NCI-H82 (cell line): ENCODE measurements at regions not wholly inside any gene's neighbourhood (a gene's known extent, or its start where the extent isn't known, plus 50 kb on each side); places are given as distances from the start of the nearest gene placed in this dataset.

ENCODE experiments used
- DNase-seq: peaks from one replicate; lab custom pipeline; 2025; lab: John Stamatoyannopoulos, UW

- DNase-seq, result no peak
These were observed 553.2 kb downstream of the CD83 start for GRCh38 chr6:14670806-14671205.

- peak; percentile 63 for DNase-seq
These were observed 553.7 kb downstream of the CD83 start for GRCh38 chr6:14671261-14671681.

GRCh38 chr6:14671937-14672336 lies 554.4 kb downstream of the CD83 start:
- DNase-seq, result no peak

- DNase-seq, result no peak
These were observed 555.6 kb downstream of the CD83 start for GRCh38 chr6:14673201-14673600.

GRCh38 chr6:14674458-14674857 lies 556.9 kb downstream of the CD83 start:
- no peak for DNase-seq

GRCh38 chr6:14674867-14675648 lies 557.5 kb downstream of the CD83 start:
- DNase-seq, result no peak

- no peak for DNase-seq
These were observed 558.5 kb downstream of the CD83 start for GRCh38 chr6:14676064-14676463.

- no peak for DNase-seq
These were observed 559.6 kb downstream of the CD83 start for GRCh38 chr6:14676977-14677781.

- DNase-seq, result no peak
These were observed 564.0 kb upstream of the JARID2 start for GRCh38 chr6:14681699-14682487.

- no peak for DNase-seq
These were observed 563.1 kb upstream of the JARID2 start for GRCh38 chr6:14682812-14683211.

GRCh38 chr6:14689639-14690038 lies 556.2 kb upstream of the JARID2 start:
- no peak for DNase-seq

GRCh38 chr6:14690120-14691056 lies 555.5 kb upstream of the JARID2 start:
- no peak for DNase-seq

- no peak for DNase-seq
These were observed 553.7 kb upstream of the JARID2 start for GRCh38 chr6:14692208-14692607.

- DNase-seq, result peak; percentile 27
These were observed 552.3 kb upstream of the JARID2 start for GRCh38 chr6:14693301-14694192.

- DNase-seq, result no peak
These were observed 551.6 kb upstream of the JARID2 start for GRCh38 chr6:14694308-14694707.

- DNase-seq, result no peak
These were observed 550.3 kb upstream of the JARID2 start for GRCh38 chr6:14695579-14695978.

- DNase-seq, result no peak
These were observed 549.5 kb upstream of the JARID2 start for GRCh38 chr6:14696367-14696766.

- DNase-seq, result no peak
These were observed 548.4 kb upstream of the JARID2 start for GRCh38 chr6:14697427-14697826.

GRCh38 chr6:14699803-14700601 lies 545.9 kb upstream of the JARID2 start:
- DNase-seq, result no peak
